ENCODE measurements at regions not wholly inside any gene's neighbourhood (a gene's known extent, or its start where the extent isn't known, plus 50 kb on each side); places are given as distances from the start of the nearest gene placed in this dataset.
"Not testable (repeated sequence)": the region's sequence is repeated elsewhere in the genome, so short reads cannot be mapped to it uniquely, and the experiment has no call there.

DNA sequence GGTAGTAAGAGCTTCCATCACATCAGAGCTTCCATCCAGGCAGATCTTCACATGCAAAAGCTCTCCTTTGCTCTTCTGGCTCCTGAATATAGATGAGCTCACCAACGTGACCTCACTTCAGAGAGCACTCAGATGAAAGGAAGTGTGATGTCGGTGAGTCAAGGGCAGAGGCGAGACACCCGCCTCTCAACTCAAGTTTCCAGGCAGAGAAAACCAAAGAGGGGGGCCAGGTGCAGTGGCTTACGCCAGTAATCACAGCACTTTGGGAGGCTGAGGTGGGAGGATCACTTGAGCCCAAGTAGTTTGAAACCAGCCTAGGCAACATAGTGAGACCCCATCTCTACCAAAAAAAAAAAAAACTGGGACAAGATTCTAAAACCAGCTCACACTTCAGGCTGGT is 126.9 kb downstream of the DUSP6 start:
- Histone ChIP-seq H3K4me3 (ENCODE audit: control insufficient read depth in 1 of 7, extremely low read depth in 1 of 7, insufficient read depth in 4 of 7, low read depth in 2 of 7, low read length in 6 of 7) (no peak overlapping the region), H3K4me1 (ENCODE audit: control extremely low read depth in 1 of 4, control insufficient read depth in 4 of 4, insufficient read depth in 4 of 4, low read length in 3 of 4) (peaks cover 0 to 7% (median 2%) of the 10 kb centered on the region in 4 experiments), H3K9me3 (ENCODE audit: control extremely low read depth in 1 of 5, control insufficient read depth in 4 of 5, insufficient read depth in 2 of 5, low read depth in 1 of 5, low read length in 4 of 5) (no peaks in the 10 kb centered on the region), H3K27me3 (replicated peaks in 2 of 5; ENCODE audit: control insufficient read depth in 4 of 5, insufficient read depth in 5 of 5, low read length in 4 of 5) (no peaks in the 10 kb centered on the region), H3K36me3 (ENCODE audit: control insufficient read depth in 4 of 4, insufficient read depth in 4 of 4, low read length in 3 of 4) (no peaks in the 10 kb centered on the region), H3K27ac (ENCODE audit: insufficient read depth in 1 of 2, low read depth in 1 of 2, low read length in 2 of 2, poor library complexity in 1 of 2, severe bottlenecking in 2 of 2) (no peak overlapping the region)
- 94% methylated on average over 5 of the region's 5 CpGs for WGBS (ENCODE audit: insufficient coverage)
- ChIA-PET POLR2A (no interaction called here), CTCF (interaction anchor here (0.6 to 1.4 kb wide), 4 partner anchors 10 to 165 kb away, joined by 3 to 4 read pairs (median 3); no protein-coding TSS in a partner anchor)
- no peak for DNase-seq

DNA sequence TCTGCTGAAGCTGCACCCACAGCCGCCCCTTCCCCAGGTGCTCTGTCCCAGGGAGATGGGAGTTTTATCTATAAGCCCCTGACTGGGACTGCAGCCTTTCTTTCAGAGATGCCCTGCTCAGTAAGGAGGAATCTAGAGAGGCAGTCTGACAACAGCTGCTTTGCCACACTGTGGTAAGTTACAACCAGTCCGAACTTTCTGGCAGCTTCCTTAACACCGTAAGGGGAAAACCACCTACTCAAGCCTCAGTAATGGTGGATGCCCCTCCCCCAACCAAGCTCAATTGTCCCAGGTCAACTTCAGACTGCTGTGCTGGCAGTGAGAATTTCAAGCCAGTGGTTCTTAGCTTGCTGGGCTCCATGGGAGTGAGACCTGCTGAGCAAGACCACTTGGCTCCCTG is 129.7 kb downstream of the DUSP6 start:
- peak in 1 of 3 donors; percentile 42 for DNase-seq
- H3K36me3 ChIP-seq (ENCODE audit: control insufficient read depth in 4 of 4, insufficient read depth in 4 of 4, low read length in 3 of 4); H3K4me3 ChIP-seq (ENCODE audit: control insufficient read depth in 1 of 7, extremely low read depth in 1 of 7, insufficient read depth in 4 of 7, low read depth in 2 of 7, low read length in 6 of 7); H3K9me3 ChIP-seq (ENCODE audit: control extremely low read depth in 1 of 5, control insufficient read depth in 4 of 5, insufficient read depth in 2 of 5, low read depth in 1 of 5, low read length in 4 of 5); H3K27me3 ChIP-seq (replicated peaks in 2 of 5; ENCODE audit: control insufficient read depth in 4 of 5, insufficient read depth in 5 of 5, low read length in 4 of 5); POLR2A ChIA-PET; H3K27ac ChIP-seq (ENCODE audit: insufficient read depth in 1 of 2, low read depth in 1 of 2, low read length in 2 of 2, poor library complexity in 1 of 2, severe bottlenecking in 2 of 2); H3K4me1 ChIP-seq (ENCODE audit: control extremely low read depth in 1 of 4, control insufficient read depth in 4 of 4, insufficient read depth in 4 of 4, low read length in 3 of 4): not testable (repeated sequence)
- CTCF ChIA-PET = interaction anchor here (0.8 to 0.9 kb wide), 2 partner anchors 9 to 234 kb away, joined by 3 read pairs; no protein-coding TSS in a partner anchor
- WGBS (ENCODE audit: insufficient coverage) = 23% methylated on average over 3 of the region's 3 CpGs

DNA sequence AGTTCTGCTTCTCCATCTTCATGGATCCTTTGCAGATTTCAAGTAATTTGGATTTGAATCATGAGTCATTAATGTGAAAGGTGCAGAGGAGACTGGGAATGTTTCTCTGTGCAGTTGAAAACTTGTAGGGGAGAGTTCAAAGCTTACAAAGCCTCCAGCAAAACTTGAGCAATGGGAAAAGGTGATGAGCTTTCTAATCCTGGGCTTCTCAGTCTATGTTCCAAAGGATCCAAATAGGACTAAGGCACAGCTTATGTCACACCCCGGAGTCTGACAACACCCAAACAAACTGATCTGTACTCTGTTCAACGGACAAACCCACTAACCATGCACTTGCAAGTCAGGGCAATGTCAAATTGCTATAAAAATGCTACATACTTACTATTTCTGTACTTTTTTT is 134.8 kb downstream of the DUSP6 start:
- H3K9me3 ChIP-seq (ENCODE audit: control extremely low read depth in 1 of 5, control insufficient read depth in 4 of 5, insufficient read depth in 2 of 5, low read depth in 1 of 5, low read length in 4 of 5) = no peaks in the 10 kb centered on the region
- 90% methylated on average over 2 of the region's 2 CpGs for WGBS (ENCODE audit: insufficient coverage)
- no peaks in the 10 kb centered on the region for H3K27me3 ChIP-seq (replicated peaks in 2 of 5; ENCODE audit: control insufficient read depth in 4 of 5, insufficient read depth in 5 of 5, low read length in 4 of 5)
- no peak overlapping the region for H3K27ac ChIP-seq (ENCODE audit: insufficient read depth in 1 of 2, low read depth in 1 of 2, low read length in 2 of 2, poor library complexity in 1 of 2, severe bottlenecking in 2 of 2)
- ChIA-PET CTCF (interaction anchor here (0.6 kb wide), 1 partner anchor 1074 kb away, joined by 3 read pairs; no protein-coding TSS in a partner anchor), POLR2A (no interaction called here)
- H3K4me3 ChIP-seq (ENCODE audit: control insufficient read depth in 1 of 7, extremely low read depth in 1 of 7, insufficient read depth in 4 of 7, low read depth in 2 of 7, low read length in 6 of 7) = no peak overlapping the region
- no peak for DNase-seq
- no peaks in the 10 kb centered on the region for H3K36me3 ChIP-seq (ENCODE audit: control insufficient read depth in 4 of 4, insufficient read depth in 4 of 4, low read length in 3 of 4)
- H3K4me1 ChIP-seq (ENCODE audit: control extremely low read depth in 1 of 4, control insufficient read depth in 4 of 4, insufficient read depth in 4 of 4, low read length in 3 of 4) = peaks cover 2 to 24% (median 11%) of the 10 kb centered on the region in 4 experiments

DNA sequence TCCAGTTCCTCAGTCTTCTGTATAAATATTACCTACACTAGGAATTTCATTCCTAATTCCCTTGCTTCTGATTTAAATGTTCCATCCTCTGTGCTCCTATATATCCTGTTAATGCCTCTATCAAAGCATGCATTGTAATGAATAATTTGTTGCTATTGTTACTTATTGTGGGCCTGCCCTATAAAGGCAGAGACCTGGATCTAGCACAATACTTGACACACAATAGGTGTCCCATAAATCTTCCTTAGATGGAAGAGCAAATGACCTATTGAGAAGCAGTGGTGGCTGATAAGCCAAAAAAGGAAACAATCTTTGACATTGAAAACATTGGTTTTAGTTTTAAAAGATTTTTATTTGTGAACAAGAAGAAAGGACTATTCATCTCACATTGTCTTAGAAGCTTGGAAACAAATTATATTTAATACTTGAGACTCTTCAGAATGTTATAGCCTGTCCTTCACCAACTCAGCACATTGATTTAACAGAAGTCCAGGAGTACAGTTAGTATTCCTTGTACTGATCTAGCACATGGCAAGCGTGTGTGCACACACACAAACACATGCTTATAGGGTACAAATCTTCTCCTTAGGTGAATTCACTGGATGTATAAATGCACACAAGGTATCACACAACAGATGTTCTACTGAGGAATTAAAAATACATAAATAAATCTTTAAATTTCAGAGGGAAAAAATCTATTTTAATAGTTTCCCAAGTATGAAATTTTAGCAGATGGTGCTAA is 135.9 kb downstream of the DUSP6 start:
- Histone ChIP-seq H3K4me1 (ENCODE audit: control extremely low read depth in 1 of 4, control insufficient read depth in 4 of 4, insufficient read depth in 4 of 4, low read length in 3 of 4) (peaks cover 2 to 31% (median 10%) of the 10 kb centered on the region in 4 experiments), H3K36me3 (ENCODE audit: control insufficient read depth in 4 of 4, insufficient read depth in 4 of 4, low read length in 3 of 4) (no peaks in the 10 kb centered on the region), H3K4me3 (ENCODE audit: control insufficient read depth in 1 of 7, extremely low read depth in 1 of 7, insufficient read depth in 4 of 7, low read depth in 2 of 7, low read length in 6 of 7) (no peak overlapping the region), H3K27ac (ENCODE audit: insufficient read depth in 1 of 2, low read depth in 1 of 2, low read length in 2 of 2, poor library complexity in 1 of 2, severe bottlenecking in 2 of 2) (no peak overlapping the region), H3K9me3 (ENCODE audit: control extremely low read depth in 1 of 5, control insufficient read depth in 4 of 5, insufficient read depth in 2 of 5, low read depth in 1 of 5, low read length in 4 of 5) (no peaks in the 10 kb centered on the region), H3K27me3 (replicated peaks in 2 of 5; ENCODE audit: control insufficient read depth in 4 of 5, insufficient read depth in 5 of 5, low read length in 4 of 5) (no peaks in the 10 kb centered on the region)
- POLR2A ChIA-PET = no interaction called here
- CTCF ChIA-PET = no interaction called here
- WGBS (ENCODE audit: insufficient coverage) = 100% methylated on average over 1 of the region's 1 CpG
- no peak for DNase-seq

DNA sequence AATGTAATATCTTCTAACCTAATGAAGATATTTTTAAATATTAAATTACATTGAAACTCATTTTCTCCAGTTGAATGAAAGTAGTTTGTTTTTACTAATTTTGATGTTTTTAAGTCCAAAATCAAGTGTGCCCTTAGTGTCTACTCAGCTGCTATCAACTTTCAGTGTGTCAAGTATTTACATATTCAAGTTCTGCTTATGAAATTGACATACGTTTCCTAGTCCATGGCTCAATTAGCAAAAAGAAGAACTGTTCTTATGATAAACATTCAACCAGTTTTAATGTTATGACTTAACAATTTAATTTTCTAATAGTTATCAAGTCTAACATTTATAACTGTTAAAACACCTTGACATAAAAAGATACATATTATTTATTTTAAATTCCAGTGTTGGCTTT is 137.1 kb downstream of the DUSP6 start:
- ChIA-PET POLR2A (no interaction called here), CTCF (no interaction called here)
- DNase-seq = peak in 2 of 3 donors; percentile 41 to 53
- Histone ChIP-seq H3K27me3 (replicated peaks in 2 of 5; ENCODE audit: control insufficient read depth in 4 of 5, insufficient read depth in 5 of 5, low read length in 4 of 5) (no peaks in the 10 kb centered on the region), H3K4me3 (ENCODE audit: control insufficient read depth in 1 of 7, extremely low read depth in 1 of 7, insufficient read depth in 4 of 7, low read depth in 2 of 7, low read length in 6 of 7) (no peak overlapping the region), H3K27ac (ENCODE audit: insufficient read depth in 1 of 2, low read depth in 1 of 2, low read length in 2 of 2, poor library complexity in 1 of 2, severe bottlenecking in 2 of 2) (no peak overlapping the region), H3K4me1 (ENCODE audit: control extremely low read depth in 1 of 4, control insufficient read depth in 4 of 4, insufficient read depth in 4 of 4, low read length in 3 of 4) (peaks cover 2 to 31% (median 10%) of the 10 kb centered on the region in 4 experiments), H3K36me3 (ENCODE audit: control insufficient read depth in 4 of 4, insufficient read depth in 4 of 4, low read length in 3 of 4) (no peaks in the 10 kb centered on the region), H3K9me3 (ENCODE audit: control extremely low read depth in 1 of 5, control insufficient read depth in 4 of 5, insufficient read depth in 2 of 5, low read depth in 1 of 5, low read length in 4 of 5) (no peaks in the 10 kb centered on the region)
- no CpG with 5 or more reads among the region's 1 CpG for WGBS (ENCODE audit: insufficient coverage)

DNA sequence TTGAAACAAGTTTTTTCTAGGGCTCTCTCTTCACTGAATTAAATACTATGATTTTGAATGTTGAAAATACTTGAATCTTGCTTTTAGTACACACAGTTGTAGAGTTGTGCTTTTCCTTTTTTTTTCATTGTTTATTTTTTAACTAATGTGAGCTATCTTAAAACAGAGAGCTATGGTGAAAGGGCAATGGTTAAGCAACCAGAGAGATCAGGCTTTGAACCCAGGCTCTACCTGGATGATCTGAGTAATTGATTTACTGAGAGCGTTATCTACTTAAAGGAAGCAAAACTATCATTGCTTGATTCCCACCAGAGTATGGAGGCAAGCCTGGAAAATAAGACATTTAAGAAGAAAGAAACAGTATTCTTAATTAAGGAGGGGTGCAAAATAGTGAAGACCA is 138.6 kb downstream of the DUSP6 start:
- Histone ChIP-seq H3K9me3 (ENCODE audit: control extremely low read depth in 1 of 5, control insufficient read depth in 4 of 5, insufficient read depth in 2 of 5, low read depth in 1 of 5, low read length in 4 of 5) (no peaks in the 10 kb centered on the region), H3K27ac (ENCODE audit: insufficient read depth in 1 of 2, low read depth in 1 of 2, low read length in 2 of 2, poor library complexity in 1 of 2, severe bottlenecking in 2 of 2) (no peak overlapping the region), H3K4me3 (ENCODE audit: control insufficient read depth in 1 of 7, extremely low read depth in 1 of 7, insufficient read depth in 4 of 7, low read depth in 2 of 7, low read length in 6 of 7) (no peak overlapping the region), H3K36me3 (ENCODE audit: control insufficient read depth in 4 of 4, insufficient read depth in 4 of 4, low read length in 3 of 4) (no peaks in the 10 kb centered on the region), H3K4me1 (ENCODE audit: control extremely low read depth in 1 of 4, control insufficient read depth in 4 of 4, insufficient read depth in 4 of 4, low read length in 3 of 4) (peaks cover 2 to 36% (median 10%) of the 10 kb centered on the region in 4 experiments), H3K27me3 (replicated peaks in 2 of 5; ENCODE audit: control insufficient read depth in 4 of 5, insufficient read depth in 5 of 5, low read length in 4 of 5) (no peaks in the 10 kb centered on the region)
- WGBS (ENCODE audit: insufficient coverage) = no CpG with 5 or more reads among the region's 1 CpG
- DNase-seq = no peak
- POLR2A ChIA-PET = no interaction called here
- CTCF ChIA-PET = no interaction called here

DNA sequence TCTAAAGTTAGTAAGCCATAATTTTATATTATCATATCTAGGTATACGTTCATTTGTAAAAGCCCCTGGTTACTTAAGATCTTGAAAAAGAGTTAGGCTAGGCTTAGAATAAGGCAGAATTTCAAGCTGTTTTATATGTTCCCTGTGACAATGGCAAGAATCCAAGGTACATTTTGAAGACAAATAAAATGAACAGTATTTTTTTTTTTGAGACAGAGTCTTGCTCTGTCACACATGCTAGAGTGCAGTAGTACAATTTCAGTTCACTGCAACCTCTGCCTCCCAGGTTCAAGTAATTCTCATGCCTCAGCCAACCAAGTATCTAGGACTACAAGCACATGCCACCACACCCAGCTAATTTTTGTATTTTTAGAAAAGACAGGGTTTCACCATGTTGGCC is 139.2 kb downstream of the DUSP6 start:
- CTCF ChIA-PET = no interaction called here
- Histone ChIP-seq H3K9me3 (ENCODE audit: control extremely low read depth in 1 of 5, control insufficient read depth in 4 of 5, insufficient read depth in 2 of 5, low read depth in 1 of 5, low read length in 4 of 5) (no peaks in the 10 kb centered on the region), H3K4me3 (ENCODE audit: control insufficient read depth in 1 of 7, extremely low read depth in 1 of 7, insufficient read depth in 4 of 7, low read depth in 2 of 7, low read length in 6 of 7) (no peak overlapping the region), H3K4me1 (ENCODE audit: control extremely low read depth in 1 of 4, control insufficient read depth in 4 of 4, insufficient read depth in 4 of 4, low read length in 3 of 4) (peaks cover 2 to 39% (median 10%) of the 10 kb centered on the region in 4 experiments), H3K36me3 (ENCODE audit: control insufficient read depth in 4 of 4, insufficient read depth in 4 of 4, low read length in 3 of 4) (no peaks in the 10 kb centered on the region), H3K27me3 (replicated peaks in 2 of 5; ENCODE audit: control insufficient read depth in 4 of 5, insufficient read depth in 5 of 5, low read length in 4 of 5) (no peaks in the 10 kb centered on the region), H3K27ac (ENCODE audit: insufficient read depth in 1 of 2, low read depth in 1 of 2, low read length in 2 of 2, poor library complexity in 1 of 2, severe bottlenecking in 2 of 2) (no peak overlapping the region)
- no CpG with 5 or more reads among the region's 1 CpG for WGBS (ENCODE audit: insufficient coverage)
- no peak for DNase-seq
- POLR2A ChIA-PET = no interaction called here
